DND-41 (cell line): ENCODE measurements at regions not wholly inside any gene's neighbourhood (a gene's known extent, or its start where the extent isn't known, plus 50 kb on each side); places are given as distances from the start of the nearest gene placed in this dataset.

Source experiments
- ATAC-seq: fragments of 200-7000 bp; cut with Tn5 transposase; 3 replicates; pipeline ENCODE4 v1.9.1; 2021; ENCODE audit warnings: low read depth; ENCODE audit not compliant: insufficient read depth
- DNase-seq: peaks from one replicate; pipeline ENCODE4 v3.0.0-alpha.2; 2020
- H2AFZ ChIP-seq: 2 replicates; pipeline ENCODE4 v1.6.0; 2012; ENCODE audit warnings: low read depth, low read length
- H3K27ac ChIP-seq: 2 replicates; pipeline ENCODE4 v1.5.1; 2012; ENCODE audit warnings: low read length, inconsistent platforms
- H3K27me3 ChIP-seq: fragments of 200-600 bp; sonication (generic); 2 replicates; pipeline ENCODE4 v1.6.0; 2012; ENCODE audit warnings: low read length, mild to moderate bottlenecking, inconsistent platforms; ENCODE audit not compliant: insufficient read depth, poor library complexity
- H3K36me3 ChIP-seq: 2 replicates; pipeline ENCODE4 v1.5.1; 2012; ENCODE audit warnings: low read length, inconsistent platforms; ENCODE audit not compliant: insufficient read depth
- H3K4me1 ChIP-seq: 2 replicates; pipeline ENCODE4 v1.5.1; 2012; ENCODE audit warnings: mild to moderate bottlenecking, low read length; ENCODE audit not compliant: insufficient read depth
- H3K4me2 ChIP-seq: 2 replicates; pipeline ENCODE4 v1.6.0; 2012; ENCODE audit warnings: mild to moderate bottlenecking, moderate library complexity, low read length, inconsistent platforms; ENCODE audit not compliant: insufficient read depth
- H3K4me3 ChIP-seq, 2 experiments: fragments of 200-600 bp in 1 of 2; shearing (Covaris generic) in 1 of 2; 2 replicates each; pipeline ENCODE4 v1.5.1; 2012 to 2016; ENCODE audit warnings: inconsistent platforms in 2 of 2, low read length in 2 of 2, mild to moderate bottlenecking in 2 of 2, low read depth in 1 of 2, moderate library complexity in 1 of 2
- H3K79me2 ChIP-seq: 2 replicates; pipeline ENCODE4 v1.6.0; 2012; ENCODE audit warnings: low read length, inconsistent platforms; ENCODE audit not compliant: insufficient read depth
- H3K9ac ChIP-seq: 2 replicates; pipeline ENCODE4 v1.6.0; 2012; ENCODE audit warnings: low read depth, mild to moderate bottlenecking, inconsistent platforms, low read length, moderate library complexity
- H3K9me3 ChIP-seq: 2 replicates; pipeline ENCODE4 v1.5.1; 2012; ENCODE audit warnings: low read length, moderate library complexity, mild to moderate bottlenecking, inconsistent platforms; ENCODE audit not compliant: insufficient read depth, severe bottlenecking
- H4K20me1 ChIP-seq: 2 replicates; pipeline ENCODE4 v1.6.0; 2012; ENCODE audit warnings: low read length; ENCODE audit not compliant: insufficient read depth
- EZH2 ChIP-seq: IDR thresholded peaks from 3 replicates; pipeline ENCODE4 v1.6.1; 2012; ENCODE audit warnings: borderline replicate concordance, low read depth, mild to moderate bottlenecking, moderate library complexity, low read length, inconsistent platforms; ENCODE audit not compliant: severe bottlenecking
- TF ChIP-seq, protein P1 (sequence below): IDR thresholded peaks from 2 replicates; pipeline ENCODE4 v1.5.1; 2012; ENCODE audit warnings: borderline replicate concordance, low read length, moderate library complexity, mild to moderate bottlenecking; ENCODE audit not compliant: poor library complexity, severe bottlenecking; ENCODE audit errors: extremely low read depth

DNA sequence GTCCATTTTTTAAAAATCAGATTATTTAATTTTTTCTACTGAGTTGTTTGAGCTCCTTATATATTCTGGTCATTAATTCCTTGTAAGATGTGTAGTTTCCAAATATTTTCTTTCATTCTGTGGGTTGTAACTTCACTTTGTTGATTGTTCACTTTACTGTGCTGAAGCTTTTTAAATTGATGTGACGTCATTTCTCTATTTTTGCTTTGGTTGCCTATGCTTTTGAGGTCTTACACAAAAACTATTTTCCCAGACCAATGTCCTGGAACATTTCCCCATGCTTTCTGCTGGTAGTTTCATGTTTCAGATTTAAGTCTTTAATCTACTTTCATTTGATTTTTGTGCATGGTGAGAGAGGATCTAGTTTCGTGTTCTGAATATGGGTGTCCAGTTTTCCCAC, 753.6 kb downstream of the TRIML1 start:
- Histone ChIP-seq H3K4me3 (no peak overlapping the region), H3K9ac (no peak overlapping the region), H4K20me1 (no peaks in the 10 kb centered on the region), H2AFZ (no peak overlapping the region), H3K4me1 (no peaks in the 10 kb centered on the region), H3K4me2 (no peak overlapping the region), H3K9me3 (no peaks in the 10 kb centered on the region), H3K27me3 (no peaks in the 10 kb centered on the region), H3K36me3 (no peaks in the 10 kb centered on the region), H3K79me2 (no peaks in the 10 kb centered on the region), H3K27ac (no peak overlapping the region)
- ATAC-seq (no peak), DNase-seq (no peak)
- TF ChIP-seq, protein P1, sequence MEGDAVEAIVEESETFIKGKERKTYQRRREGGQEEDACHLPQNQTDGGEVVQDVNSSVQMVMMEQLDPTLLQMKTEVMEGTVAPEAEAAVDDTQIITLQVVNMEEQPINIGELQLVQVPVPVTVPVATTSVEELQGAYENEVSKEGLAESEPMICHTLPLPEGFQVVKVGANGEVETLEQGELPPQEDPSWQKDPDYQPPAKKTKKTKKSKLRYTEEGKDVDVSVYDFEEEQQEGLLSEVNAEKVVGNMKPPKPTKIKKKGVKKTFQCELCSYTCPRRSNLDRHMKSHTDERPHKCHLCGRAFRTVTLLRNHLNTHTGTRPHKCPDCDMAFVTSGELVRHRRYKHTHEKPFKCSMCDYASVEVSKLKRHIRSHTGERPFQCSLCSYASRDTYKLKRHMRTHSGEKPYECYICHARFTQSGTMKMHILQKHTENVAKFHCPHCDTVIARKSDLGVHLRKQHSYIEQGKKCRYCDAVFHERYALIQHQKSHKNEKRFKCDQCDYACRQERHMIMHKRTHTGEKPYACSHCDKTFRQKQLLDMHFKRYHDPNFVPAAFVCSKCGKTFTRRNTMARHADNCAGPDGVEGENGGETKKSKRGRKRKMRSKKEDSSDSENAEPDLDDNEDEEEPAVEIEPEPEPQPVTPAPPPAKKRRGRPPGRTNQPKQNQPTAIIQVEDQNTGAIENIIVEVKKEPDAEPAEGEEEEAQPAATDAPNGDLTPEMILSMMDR: no peak
- TF ChIP-seq EZH2: no peak

GRCh38 chr4:188903986-188904385, 764.7 kb downstream of the TRIML1 start:
- no peak for TF ChIP-seq EZH2
- TF ChIP-seq, protein P1: no peak
- H2AFZ ChIP-seq: no peak overlapping the region

GRCh38 chr4:188904617-188905016, 765.4 kb downstream of the TRIML1 start:
- Histone ChIP-seq H3K4me2 (no peak overlapping the region), H2AFZ (no peak overlapping the region), H3K9ac (no peak overlapping the region), H3K4me1 (no peaks in the 10 kb centered on the region), H3K9me3 (no peaks in the 10 kb centered on the region), H3K27me3 (no peaks in the 10 kb centered on the region), H3K36me3 (no peaks in the 10 kb centered on the region), H4K20me1 (no peaks in the 10 kb centered on the region), H3K79me2 (no peaks in the 10 kb centered on the region), H3K27ac (no peak overlapping the region), H3K4me3 (no peak overlapping the region)
- no peak for TF ChIP-seq EZH2
- TF ChIP-seq, protein P1: no peak
- no peak for DNase-seq
- ATAC-seq: no peak

More at GRCh38 chr4:188903986-188904385, 764.7 kb downstream of the TRIML1 start:
- no peak for DNase-seq
- H3K4me1 ChIP-seq: no peaks in the 10 kb centered on the region
- H3K79me2 ChIP-seq: no peaks in the 10 kb centered on the region
- H3K36me3 ChIP-seq: no peaks in the 10 kb centered on the region
- H4K20me1 ChIP-seq: no peaks in the 10 kb centered on the region
- ATAC-seq: no peak
- H3K4me3 ChIP-seq: no peak overlapping the region
- H3K27me3 ChIP-seq: no peaks in the 10 kb centered on the region
- H3K27ac ChIP-seq: no peak overlapping the region
- H3K4me2 ChIP-seq: no peak overlapping the region
- H3K9ac ChIP-seq: no peak overlapping the region
- H3K9me3 ChIP-seq: no peaks in the 10 kb centered on the region

GRCh38 chr4:188905248-188905647, 766.0 kb downstream of the TRIML1 start:
- Histone ChIP-seq H3K4me2 (no peak overlapping the region), H3K27me3 (no peaks in the 10 kb centered on the region), H3K4me1 (no peaks in the 10 kb centered on the region), H3K9me3 (no peaks in the 10 kb centered on the region), H3K79me2 (no peaks in the 10 kb centered on the region), H3K9ac (no peak overlapping the region), H2AFZ (no peak overlapping the region), H4K20me1 (no peaks in the 10 kb centered on the region), H3K4me3 (no peak overlapping the region), H3K27ac (no peak overlapping the region), H3K36me3 (no peaks in the 10 kb centered on the region)
- DNase-seq: no peak
- no peak for TF ChIP-seq EZH2
- TF ChIP-seq, protein P1: no peak
- ATAC-seq: no peak
